Karpas-422 (cell line): ENCODE measurements at regions not wholly inside any gene's neighbourhood (a gene's known extent, or its start where the extent isn't known, plus 50 kb on each side); places are given as distances from the start of the nearest gene placed in this dataset.

ENCODE experiments used
- DNase-seq: peaks from one replicate; pipeline ENCODE4 v3.0.0-alpha.2; 2015
- H2AFZ ChIP-seq: fragments of 200-600 bp; sonication (generic); 2 replicates; pipeline ENCODE4 v1.6.1; 2014; ENCODE audit warnings: antibody characterized with exemption, low read length, mixed read lengths
- H3K27ac ChIP-seq: fragments of 200-600 bp; sonication (generic); 2 replicates; pipeline ENCODE4 v1.5.1; 2014; ENCODE audit warnings: mild to moderate bottlenecking, low read length, moderate library complexity
- H3K27me3 ChIP-seq: fragments of 200-600 bp; sonication (generic); 2 replicates; pipeline ENCODE4 v1.6.1; 2014; ENCODE audit warnings: low read length, mixed read lengths
- H3K36me3 ChIP-seq: fragments of 200-600 bp; sonication (generic); 2 replicates; pipeline ENCODE4 v1.6.1; 2014; ENCODE audit warnings: low read length, mixed read lengths; ENCODE audit not compliant: insufficient read depth
- H3K4me1 ChIP-seq: fragments of 200-600 bp; sonication (generic); 2 replicates; pipeline ENCODE4 v1.6.1; 2014; ENCODE audit warnings: mild to moderate bottlenecking, low read length, mixed read lengths
- H3K4me2 ChIP-seq: fragments of 200-600 bp; sonication (generic); 2 replicates; pipeline ENCODE4 v1.6.1; 2014; ENCODE audit warnings: low read length, low read depth, mild to moderate bottlenecking; ENCODE audit not compliant: poor library complexity, severe bottlenecking
- H3K4me3 ChIP-seq: fragments of 200-600 bp; sonication (generic); 2 replicates; pipeline ENCODE4 v1.5.1; 2014; ENCODE audit warnings: mild to moderate bottlenecking, antibody characterized with exemption, low read length, mixed read lengths
- H3K79me2 ChIP-seq: fragments of 200-600 bp; sonication (generic); 2 replicates; pipeline ENCODE4 v1.6.1; 2014; ENCODE audit warnings: mild to moderate bottlenecking, low read length, mixed read lengths
- H3K9ac ChIP-seq: fragments of 200-600 bp; sonication (generic); 2 replicates; pipeline ENCODE4 v1.6.0; 2014; ENCODE audit warnings: low read length
- H3K9me2 ChIP-seq: fragments of 200-600 bp; sonication (generic), shearing (Covaris generic); replicated peaks from 2 replicates; pipeline ENCODE4 v1.6.0; 2014; ENCODE audit warnings: mild to moderate bottlenecking, low read length, moderate library complexity; ENCODE audit not compliant: insufficient read depth
- H3K9me3 ChIP-seq: fragments of 300-700, 200-600 bp; sonication (generic); 2 replicates; pipeline ENCODE4 v1.6.1; 2014; ENCODE audit warnings: low read length, mixed read lengths
- H4K20me1 ChIP-seq: fragments of 200-600 bp; sonication (generic); 2 replicates; pipeline ENCODE4 v1.6.1; 2014; ENCODE audit warnings: mild to moderate bottlenecking, antibody characterized with exemption, low read length, low read depth; ENCODE audit not compliant: insufficient read depth

DNA sequence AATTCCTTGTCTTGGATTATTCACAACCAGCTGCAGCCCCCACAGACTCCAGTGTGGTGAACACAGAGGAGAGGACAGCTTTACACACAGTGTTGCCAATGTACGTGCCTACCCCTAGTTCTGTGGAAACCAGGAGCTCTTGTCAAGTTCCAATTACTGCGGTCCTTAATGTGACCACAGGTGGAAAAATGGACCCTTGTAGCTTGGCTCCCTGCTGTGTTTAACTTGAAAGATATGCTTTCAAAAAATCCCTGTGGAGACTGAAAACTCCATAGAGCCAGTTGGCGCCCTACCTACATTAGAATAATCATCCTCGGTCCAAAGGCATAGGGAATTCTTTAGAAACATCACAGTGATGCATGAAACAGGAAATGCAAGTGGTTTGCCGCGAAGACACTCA, 118.3 kb upstream of the SLC22A23 start:
- no peak for DNase-seq
- H3K79me2 ChIP-seq = no peaks in the 10 kb centered on the region
- no peaks in the 10 kb centered on the region for H3K27me3 ChIP-seq
- no peaks in the 10 kb centered on the region for H3K9me2 ChIP-seq
- no peaks in the 10 kb centered on the region for H3K36me3 ChIP-seq
- no peaks in the 10 kb centered on the region for H4K20me1 ChIP-seq
- no peaks in the 10 kb centered on the region for H3K9me3 ChIP-seq
- no peak overlapping the region for H3K4me3 ChIP-seq
- H3K4me1 ChIP-seq = peaks cover 7% of the 10 kb centered on the region
- H3K9ac ChIP-seq = no peak overlapping the region
- H3K4me2 ChIP-seq = no peak overlapping the region
- no peak overlapping the region for H3K27ac ChIP-seq
- no peak overlapping the region for H2AFZ ChIP-seq

DNA sequence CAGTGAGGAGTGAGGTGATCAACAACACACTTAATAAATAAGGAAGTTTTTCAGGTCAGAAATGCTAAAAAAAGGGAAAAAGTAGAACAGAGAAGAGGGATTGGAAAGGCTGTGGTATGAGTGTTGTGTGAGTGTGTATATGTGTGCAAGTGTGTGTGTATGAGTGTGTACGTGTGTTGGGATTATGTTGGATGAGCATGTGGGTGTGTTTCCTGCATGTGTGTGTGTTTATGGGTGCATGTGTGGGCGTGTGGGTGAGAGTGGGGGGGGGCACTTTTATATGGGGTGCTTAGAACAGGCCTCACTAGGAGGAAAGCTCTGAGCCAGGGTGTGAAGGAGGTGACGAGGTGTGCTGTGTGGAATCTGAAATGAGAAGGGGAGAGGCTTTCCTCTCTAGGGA, 116.8 kb upstream of the SLC22A23 start:
- no peaks in the 10 kb centered on the region for H3K27me3 ChIP-seq

DNA sequence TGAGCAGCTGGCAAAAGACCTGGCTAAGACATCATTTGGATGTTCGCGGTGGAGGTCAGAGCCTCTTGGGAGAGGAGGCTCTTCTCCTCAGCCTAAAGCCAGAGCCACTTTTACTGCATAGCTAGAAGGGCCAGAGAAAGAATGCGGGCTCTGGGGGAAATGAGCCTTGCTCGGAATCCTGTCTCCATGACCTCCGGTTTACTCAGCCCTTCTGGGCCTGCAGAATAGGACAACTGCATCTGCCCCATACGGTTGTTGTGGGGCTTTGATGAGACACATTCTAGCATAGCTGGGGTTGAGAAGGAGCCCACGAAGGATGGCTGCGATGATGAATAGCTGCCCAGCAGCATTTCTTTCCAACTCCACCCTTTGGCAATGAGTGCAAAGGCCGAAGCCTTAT, 115.0 kb upstream of the SLC22A23 start:
- H3K9ac ChIP-seq = no peak overlapping the region
- H3K4me2 ChIP-seq = no peak overlapping the region
- no peak overlapping the region for H2AFZ ChIP-seq
- no peak overlapping the region for H3K27ac ChIP-seq
- H3K9me2 ChIP-seq = no peaks in the 10 kb centered on the region
- H3K79me2 ChIP-seq = no peaks in the 10 kb centered on the region
- DNase-seq = no peak
- H4K20me1 ChIP-seq = no peaks in the 10 kb centered on the region
- no peaks in the 10 kb centered on the region for H3K36me3 ChIP-seq
- peaks cover 3% of the 10 kb centered on the region for H3K4me1 ChIP-seq
- no peaks in the 10 kb centered on the region for H3K9me3 ChIP-seq
- H3K27me3 ChIP-seq = no peaks in the 10 kb centered on the region
- no peak overlapping the region for H3K4me3 ChIP-seq

More for the DNA sequence above, 116.8 kb upstream of the SLC22A23 start:
- DNase-seq = no peak
- no peak overlapping the region for H3K4me2 ChIP-seq
- no peak overlapping the region for H2AFZ ChIP-seq
- no peaks in the 10 kb centered on the region for H3K9me3 ChIP-seq
- no peaks in the 10 kb centered on the region for H3K79me2 ChIP-seq
- H3K9me2 ChIP-seq = no peaks in the 10 kb centered on the region
- no peak overlapping the region for H3K27ac ChIP-seq
- no peak overlapping the region for H3K4me3 ChIP-seq
- H4K20me1 ChIP-seq = no peaks in the 10 kb centered on the region
- H3K4me1 ChIP-seq = peaks cover 7% of the 10 kb centered on the region
- no peak overlapping the region for H3K9ac ChIP-seq
- no peaks in the 10 kb centered on the region for H3K36me3 ChIP-seq

GRCh38 chr6:3571250-3571681, 114.4 kb upstream of the SLC22A23 start:
- Histone ChIP-seq H3K4me2 (no peak overlapping the region), H3K9me3 (no peaks in the 10 kb centered on the region), H3K27me3 (no peaks in the 10 kb centered on the region), H2AFZ (no peak overlapping the region), H3K9ac (no peak overlapping the region), H3K4me1 (no peaks in the 10 kb centered on the region), H3K79me2 (no peaks in the 10 kb centered on the region), H4K20me1 (no peaks in the 10 kb centered on the region), H3K4me3 (no peak overlapping the region), H3K9me2 (no peaks in the 10 kb centered on the region), H3K36me3 (no peaks in the 10 kb centered on the region), H3K27ac (no peak overlapping the region)
- DNase-seq = no peak

- Histone ChIP-seq H3K27ac (no peak overlapping the region), H3K27me3 (no peaks in the 10 kb centered on the region), H3K4me1 (no peaks in the 10 kb centered on the region), H3K9ac (no peak overlapping the region), H3K4me3 (no peak overlapping the region), H3K79me2 (no peaks in the 10 kb centered on the region), H3K36me3 (no peaks in the 10 kb centered on the region), H2AFZ (no peak overlapping the region), H4K20me1 (no peaks in the 10 kb centered on the region), H3K4me2 (no peak overlapping the region), H3K9me2 (no peaks in the 10 kb centered on the region), H3K9me3 (no peaks in the 10 kb centered on the region)
- DNase-seq = no peak
These were observed 113.0 kb upstream of the SLC22A23 start for GRCh38 chr6:3569816-3570215.

- no peak for DNase-seq
- Histone ChIP-seq H3K9me3 (no peaks in the 10 kb centered on the region), H3K27me3 (no peaks in the 10 kb centered on the region), H3K9ac (no peak overlapping the region), H3K4me1 (no peaks in the 10 kb centered on the region), H3K9me2 (no peaks in the 10 kb centered on the region), H4K20me1 (no peaks in the 10 kb centered on the region), H3K4me3 (no peak overlapping the region), H2AFZ (no peak overlapping the region), H3K27ac (no peak overlapping the region), H3K36me3 (no peaks in the 10 kb centered on the region), H3K4me2 (no peak overlapping the region), H3K79me2 (no peaks in the 10 kb centered on the region)
These were observed 111.7 kb upstream of the SLC22A23 start for GRCh38 chr6:3568396-3569082.

DNA sequence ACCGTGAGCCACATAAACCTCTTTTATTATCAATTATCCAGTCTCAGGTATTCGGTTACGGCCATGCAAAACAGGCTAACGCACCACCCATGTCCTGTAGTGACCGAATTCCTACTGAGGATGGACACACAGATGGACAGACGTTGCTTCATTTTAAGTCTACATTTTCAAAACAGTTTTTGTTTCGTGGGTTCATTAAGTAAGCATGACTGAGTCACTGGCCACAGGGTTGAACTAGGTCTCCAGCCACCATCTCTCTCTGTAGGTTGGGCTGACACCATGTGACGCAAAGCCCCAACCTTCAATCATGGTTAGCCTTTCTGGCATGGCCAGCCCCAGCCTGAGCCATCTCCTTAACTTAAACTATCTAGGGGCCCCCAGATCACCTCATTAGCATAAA, 110.0 kb upstream of the SLC22A23 start:
- H3K36me3 ChIP-seq = no peaks in the 10 kb centered on the region
- no peak overlapping the region for H3K9ac ChIP-seq
- H3K4me3 ChIP-seq = no peak overlapping the region
- no peak overlapping the region for H3K4me2 ChIP-seq
- H3K27me3 ChIP-seq = no peaks in the 10 kb centered on the region
- no peaks in the 10 kb centered on the region for H3K79me2 ChIP-seq
- no peak overlapping the region for H2AFZ ChIP-seq
- H3K9me3 ChIP-seq = no peaks in the 10 kb centered on the region
- no peak overlapping the region for H3K27ac ChIP-seq
- no peak for DNase-seq
- H4K20me1 ChIP-seq = no peaks in the 10 kb centered on the region
- no peaks in the 10 kb centered on the region for H3K4me1 ChIP-seq
- no peaks in the 10 kb centered on the region for H3K9me2 ChIP-seq

GRCh38 chr6:3565291-3565690, 108.4 kb upstream of the SLC22A23 start:
- H4K20me1 ChIP-seq = no peaks in the 10 kb centered on the region
- H3K27ac ChIP-seq = no peak overlapping the region
- no peaks in the 10 kb centered on the region for H3K79me2 ChIP-seq
- H3K4me2 ChIP-seq = no peak overlapping the region
- H3K4me1 ChIP-seq = no peaks in the 10 kb centered on the region
- H3K9ac ChIP-seq = no peak overlapping the region
- no peaks in the 10 kb centered on the region for H3K36me3 ChIP-seq
- no peak overlapping the region for H2AFZ ChIP-seq
- H3K9me2 ChIP-seq = no peaks in the 10 kb centered on the region
- no peak overlapping the region for H3K4me3 ChIP-seq
- no peak for DNase-seq
- H3K27me3 ChIP-seq = no peaks in the 10 kb centered on the region
- no peaks in the 10 kb centered on the region for H3K9me3 ChIP-seq
